Fibroblast of the aortic adventitia (primary cell): ENCODE measurements at regions not wholly inside any gene's neighbourhood (a gene's known extent, or its start where the extent isn't known, plus 50 kb on each side); places are given as distances from the start of the nearest gene placed in this dataset.
"Not testable (repeated sequence)": the region's sequence is repeated elsewhere in the genome, so short reads cannot be mapped to it uniquely, and the experiment has no call there.

ENCODE experiments used
- DNase-seq: peaks from one replicate; pipeline ENCODE4 v3.0.0-alpha.2; 2010; ENCODE audit warnings: low read depth
- H3K4me3 ChIP-seq: 2 replicates; pipeline ENCODE4 v1.5.1; 2011; ENCODE audit warnings: low read depth, mild to moderate bottlenecking, control low read depth, low read length, moderate library complexity
- TF ChIP-seq, protein P1 (sequence below): IDR thresholded peaks from 2 replicates; pipeline ENCODE4 v1.5.1; 2011; ENCODE audit warnings: mild to moderate bottlenecking, low read length, control low read depth, inconsistent platforms; ENCODE audit not compliant: insufficient read depth

DNA sequence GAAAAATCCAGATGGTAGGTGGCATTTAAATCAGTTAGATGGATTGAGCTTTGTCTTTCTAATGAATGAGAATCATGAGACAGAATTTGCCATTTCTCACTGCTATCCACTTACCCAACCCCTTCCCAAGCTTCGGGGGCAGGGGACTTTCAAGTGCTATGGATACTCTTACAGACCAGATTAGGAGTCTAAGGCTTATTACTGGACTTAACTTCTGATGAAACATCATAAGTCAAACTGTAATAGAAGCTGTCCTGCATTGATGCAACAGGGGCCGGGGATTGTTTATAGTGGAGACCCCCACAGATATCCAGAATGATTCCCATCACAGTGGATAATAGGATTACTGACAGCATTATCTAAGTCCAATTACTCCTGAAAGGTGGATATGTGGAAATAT, 267.0 kb downstream of the NUF2 start:
- H3K4me3 ChIP-seq: no peak overlapping the region
- DNase-seq: no peak
- TF ChIP-seq, protein P1, sequence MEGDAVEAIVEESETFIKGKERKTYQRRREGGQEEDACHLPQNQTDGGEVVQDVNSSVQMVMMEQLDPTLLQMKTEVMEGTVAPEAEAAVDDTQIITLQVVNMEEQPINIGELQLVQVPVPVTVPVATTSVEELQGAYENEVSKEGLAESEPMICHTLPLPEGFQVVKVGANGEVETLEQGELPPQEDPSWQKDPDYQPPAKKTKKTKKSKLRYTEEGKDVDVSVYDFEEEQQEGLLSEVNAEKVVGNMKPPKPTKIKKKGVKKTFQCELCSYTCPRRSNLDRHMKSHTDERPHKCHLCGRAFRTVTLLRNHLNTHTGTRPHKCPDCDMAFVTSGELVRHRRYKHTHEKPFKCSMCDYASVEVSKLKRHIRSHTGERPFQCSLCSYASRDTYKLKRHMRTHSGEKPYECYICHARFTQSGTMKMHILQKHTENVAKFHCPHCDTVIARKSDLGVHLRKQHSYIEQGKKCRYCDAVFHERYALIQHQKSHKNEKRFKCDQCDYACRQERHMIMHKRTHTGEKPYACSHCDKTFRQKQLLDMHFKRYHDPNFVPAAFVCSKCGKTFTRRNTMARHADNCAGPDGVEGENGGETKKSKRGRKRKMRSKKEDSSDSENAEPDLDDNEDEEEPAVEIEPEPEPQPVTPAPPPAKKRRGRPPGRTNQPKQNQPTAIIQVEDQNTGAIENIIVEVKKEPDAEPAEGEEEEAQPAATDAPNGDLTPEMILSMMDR: no peak

DNA sequence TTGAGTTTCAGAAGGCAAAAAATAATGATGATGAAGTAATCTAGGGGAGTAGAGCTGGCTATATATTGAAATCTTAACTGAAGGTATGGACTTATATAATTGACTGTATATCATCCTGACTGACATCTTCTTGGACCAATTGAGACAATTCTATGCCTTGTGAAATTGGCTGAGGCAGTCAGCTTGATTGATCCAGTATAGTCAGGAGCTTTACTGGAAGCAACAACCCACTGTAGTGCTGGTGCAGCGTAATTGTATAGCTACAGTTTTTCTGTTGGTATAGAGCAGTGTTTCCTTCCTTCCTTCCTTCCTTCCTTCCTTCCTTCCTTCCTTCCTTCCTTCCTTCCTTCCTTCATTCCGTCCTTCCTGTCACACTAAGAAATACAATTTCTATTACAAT, 268.0 kb downstream of the NUF2 start:
- TF ChIP-seq, protein P1: no peak
- H3K4me3 ChIP-seq: no peak overlapping the region
- DNase-seq: no peak

DNA sequence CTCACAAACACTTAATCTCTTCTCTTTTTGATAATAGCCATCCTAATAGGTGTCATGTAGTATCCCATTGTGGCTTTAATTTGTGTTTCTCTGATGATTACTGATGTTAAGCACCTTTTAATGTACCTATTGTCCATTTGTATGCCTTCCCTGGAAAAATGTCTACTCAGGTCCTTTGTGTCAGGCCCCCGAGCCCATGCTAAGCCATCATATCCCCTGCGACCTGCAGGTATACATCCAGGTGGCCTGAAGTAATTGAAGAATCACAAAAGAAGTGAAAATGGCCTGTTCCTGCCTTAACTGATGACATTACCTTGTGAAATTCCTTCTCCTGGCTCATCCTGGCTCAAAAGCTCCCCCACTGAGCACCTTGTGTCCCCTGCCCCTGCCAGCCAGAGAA, 269.4 kb downstream of the NUF2 start:
- DNase-seq, H3K4me3 ChIP-seq: not testable (repeated sequence)

DNA sequence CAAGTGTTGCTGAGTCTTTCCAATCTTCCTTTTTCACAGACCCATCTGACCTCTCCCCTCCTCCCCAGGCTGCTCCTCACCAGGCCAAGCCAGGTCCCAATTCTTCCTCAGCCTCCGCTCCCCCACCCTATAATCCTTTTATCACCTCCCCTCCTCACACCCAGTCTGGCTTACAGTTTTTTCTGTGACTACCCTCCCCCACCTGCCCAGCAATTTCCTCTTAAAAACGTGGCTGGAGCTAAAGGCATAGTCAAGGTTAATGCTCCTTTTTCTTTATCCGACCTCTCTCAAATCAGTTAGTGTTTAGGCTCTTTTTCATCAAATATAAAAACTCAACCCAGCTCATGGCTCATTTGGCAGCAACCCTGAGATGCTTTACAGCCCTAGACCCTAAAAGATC, 270.9 kb downstream of the NUF2 start:
- H3K4me3 ChIP-seq, DNase-seq: not testable (repeated sequence)

DNA sequence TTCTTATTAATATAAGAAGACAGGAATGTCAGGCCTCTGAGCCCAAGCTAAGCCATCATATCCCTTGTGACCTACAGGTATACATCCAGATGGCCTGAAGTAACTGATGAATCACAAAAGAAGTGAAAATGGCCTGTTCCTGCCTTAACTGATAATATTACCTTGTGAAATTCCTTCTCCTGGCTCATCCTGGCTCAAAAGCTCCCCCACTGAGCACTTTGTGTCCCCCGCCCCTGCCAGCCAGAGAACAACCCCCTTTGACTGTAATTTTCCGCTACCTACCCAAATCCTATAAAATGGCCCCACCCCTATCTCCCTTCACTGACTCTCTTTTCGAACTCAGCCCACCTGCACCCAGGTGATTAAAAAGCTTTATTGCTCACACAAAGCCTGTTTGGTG, 274.4 kb downstream of the NUF2 start:
- DNase-seq: not testable (repeated sequence)

DNA sequence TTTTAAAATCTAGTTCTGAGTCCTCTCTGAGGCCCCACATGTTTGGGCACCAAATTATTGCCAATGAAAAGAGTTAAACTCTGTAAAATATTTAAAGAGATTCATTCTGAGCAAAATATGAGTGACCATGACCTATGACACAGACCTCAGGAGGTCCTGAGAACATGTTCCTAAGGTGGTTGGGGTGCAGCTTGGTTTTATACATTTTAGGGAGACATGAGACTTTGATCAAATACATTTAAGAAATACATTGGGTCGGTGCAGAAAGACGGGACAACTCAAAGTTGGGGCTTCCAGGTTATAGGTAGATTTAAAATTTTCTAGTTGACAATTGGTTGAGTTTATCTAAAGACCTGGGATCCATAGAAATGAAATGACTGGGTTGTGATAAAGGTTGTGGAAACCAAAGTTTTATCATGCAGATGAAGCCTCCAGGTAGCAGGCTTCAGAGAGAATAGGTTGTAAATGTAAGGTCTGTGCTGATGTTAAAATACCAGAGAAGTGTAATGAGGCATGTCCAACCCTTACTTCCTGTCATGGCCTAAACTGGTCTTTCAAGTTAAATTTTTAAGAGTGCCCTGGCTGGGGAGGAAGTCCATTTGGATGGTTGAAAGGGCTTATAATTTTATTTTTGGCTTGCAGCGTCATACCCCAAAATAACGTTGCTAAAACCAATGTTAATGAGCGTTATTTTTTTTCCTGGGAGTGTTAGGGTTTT, 274.9 kb downstream of the NUF2 start:
- no peak overlapping the region for H3K4me3 ChIP-seq
- DNase-seq: no peak
- TF ChIP-seq, protein P1: no peak

More for the DNA sequence above, 274.4 kb downstream of the NUF2 start:
- H3K4me3 ChIP-seq: not testable (repeated sequence)

DNA sequence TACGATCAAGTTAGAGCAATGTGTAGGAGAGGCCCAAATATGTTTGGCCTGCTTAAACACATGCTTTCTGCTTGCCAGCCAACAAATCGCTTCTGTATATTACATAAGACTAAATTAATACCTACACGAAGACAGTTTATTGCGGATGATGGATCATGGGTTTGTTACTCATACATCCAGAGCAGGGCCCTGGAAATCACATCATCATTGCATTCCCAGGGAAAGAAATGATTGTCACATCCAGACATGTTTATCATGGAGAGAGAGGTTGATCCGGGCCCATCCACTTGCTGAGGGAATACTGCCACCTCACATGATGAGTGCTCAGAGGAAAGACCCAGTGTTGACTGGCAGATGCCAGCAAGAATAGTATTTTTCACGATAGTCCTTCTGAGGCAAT, 282.6 kb downstream of the NUF2 start:
- TF ChIP-seq, protein P1: no peak
- no peak for DNase-seq
- H3K4me3 ChIP-seq: no peak overlapping the region

DNA sequence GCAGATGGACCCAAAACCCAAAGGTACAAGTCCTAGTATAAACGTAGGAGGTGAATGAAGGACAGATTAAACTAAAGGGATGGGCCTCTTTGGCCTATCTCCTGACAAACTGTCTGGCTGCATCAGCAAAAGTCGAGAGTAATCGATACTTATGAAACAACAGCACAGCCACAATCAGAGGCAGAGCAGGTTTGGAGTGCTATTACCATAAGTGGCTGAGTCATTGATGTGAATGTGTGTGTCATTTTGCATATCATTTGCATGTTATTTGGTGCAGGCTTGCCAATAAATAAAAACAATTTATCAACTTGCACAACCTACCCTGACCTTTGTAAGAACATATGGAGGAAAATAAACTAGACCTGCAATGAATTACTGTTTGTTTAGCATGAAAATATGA, 283.1 kb downstream of the NUF2 start:
- no peak for DNase-seq
- no peak overlapping the region for H3K4me3 ChIP-seq
- TF ChIP-seq, protein P1: no peak
